ENCODE measurements at regions not wholly inside any gene's neighbourhood (a gene's known extent, or its start where the extent isn't known, plus 50 kb on each side); places are given as distances from the start of the nearest gene placed in this dataset.
"Not testable (repeated sequence)": the region's sequence is repeated elsewhere in the genome, so short reads cannot be mapped to it uniquely, and the experiment has no call there.

DNA sequence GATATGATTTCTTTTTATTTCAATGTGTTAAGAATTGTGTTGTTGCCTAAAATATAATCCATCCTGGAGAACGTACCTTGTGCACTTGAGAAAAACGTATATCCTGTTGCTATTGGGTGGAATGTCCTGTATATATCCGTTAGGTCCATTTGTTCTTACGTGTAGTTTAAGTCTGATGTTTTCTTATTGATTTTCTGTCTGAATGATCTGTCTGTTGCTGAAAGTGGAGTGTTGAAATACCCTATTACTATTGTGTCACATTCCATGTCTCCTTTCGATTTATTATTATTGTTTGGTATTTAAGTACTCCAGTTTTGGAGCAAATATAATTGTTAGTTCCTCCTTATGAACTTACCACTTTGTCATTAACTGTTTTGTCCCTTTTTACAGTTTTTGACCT, 270.6 kb downstream of the UBE2NL start:
- not testable (repeated sequence) for TF ChIP-seq ESRRA (IDR thresholded peaks at IDR 0.05; ENCODE audit: borderline replicate concordance, low read depth); ELF1 (tag; IDR thresholded peaks at IDR 0.05); CBFB (CRISPR knock-in tag; IDR thresholded peaks at IDR 0.05); EP300 (IDR thresholded peaks at IDR 0.05; ENCODE audit: low read length); PCBP1 (IDR thresholded peaks at IDR 0.05; ENCODE audit: low read depth, low read length, poor library complexity, severe bottlenecking); NR4A1 (CRISPR knock-in tag; IDR thresholded peaks at IDR 0.05); NR4A1 (tag; IDR thresholded peaks at IDR 0.05); SP1 (CRISPR knock-in tag; IDR thresholded peaks at IDR 0.05); EZH2 (IDR thresholded peaks at IDR 0.05; ENCODE audit: borderline replicate concordance, low read depth, low read length); POLR2AphosphoS5 (IDR thresholded peaks at IDR 0.05; ENCODE audit: control insufficient read depth, insufficient read depth, low read depth, low read length); GABPA (tag; conservative IDR thresholded peaks at IDR 0.05; ENCODE audit: low read depth)
- TF ChIP-seq, protein P1, sequence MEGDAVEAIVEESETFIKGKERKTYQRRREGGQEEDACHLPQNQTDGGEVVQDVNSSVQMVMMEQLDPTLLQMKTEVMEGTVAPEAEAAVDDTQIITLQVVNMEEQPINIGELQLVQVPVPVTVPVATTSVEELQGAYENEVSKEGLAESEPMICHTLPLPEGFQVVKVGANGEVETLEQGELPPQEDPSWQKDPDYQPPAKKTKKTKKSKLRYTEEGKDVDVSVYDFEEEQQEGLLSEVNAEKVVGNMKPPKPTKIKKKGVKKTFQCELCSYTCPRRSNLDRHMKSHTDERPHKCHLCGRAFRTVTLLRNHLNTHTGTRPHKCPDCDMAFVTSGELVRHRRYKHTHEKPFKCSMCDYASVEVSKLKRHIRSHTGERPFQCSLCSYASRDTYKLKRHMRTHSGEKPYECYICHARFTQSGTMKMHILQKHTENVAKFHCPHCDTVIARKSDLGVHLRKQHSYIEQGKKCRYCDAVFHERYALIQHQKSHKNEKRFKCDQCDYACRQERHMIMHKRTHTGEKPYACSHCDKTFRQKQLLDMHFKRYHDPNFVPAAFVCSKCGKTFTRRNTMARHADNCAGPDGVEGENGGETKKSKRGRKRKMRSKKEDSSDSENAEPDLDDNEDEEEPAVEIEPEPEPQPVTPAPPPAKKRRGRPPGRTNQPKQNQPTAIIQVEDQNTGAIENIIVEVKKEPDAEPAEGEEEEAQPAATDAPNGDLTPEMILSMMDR (IDR thresholded peaks at IDR 0.05 in 2 of 3, conservative IDR thresholded peaks at IDR 0.05 in 1 of 3; ENCODE audit: insufficient read depth in 2 of 3, low read depth in 1 of 3, low read length in 3 of 3), result not testable (repeated sequence)
- TF ChIP-seq, protein P2, sequence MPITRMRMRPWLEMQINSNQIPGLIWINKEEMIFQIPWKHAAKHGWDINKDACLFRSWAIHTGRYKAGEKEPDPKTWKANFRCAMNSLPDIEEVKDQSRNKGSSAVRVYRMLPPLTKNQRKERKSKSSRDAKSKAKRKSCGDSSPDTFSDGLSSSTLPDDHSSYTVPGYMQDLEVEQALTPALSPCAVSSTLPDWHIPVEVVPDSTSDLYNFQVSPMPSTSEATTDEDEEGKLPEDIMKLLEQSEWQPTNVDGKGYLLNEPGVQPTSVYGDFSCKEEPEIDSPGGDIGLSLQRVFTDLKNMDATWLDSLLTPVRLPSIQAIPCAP (CRISPR knock-in tag; IDR thresholded peaks at IDR 0.05; ENCODE audit: borderline replicate concordance), result not testable (repeated sequence)
- TF ChIP-seq, protein P3, sequence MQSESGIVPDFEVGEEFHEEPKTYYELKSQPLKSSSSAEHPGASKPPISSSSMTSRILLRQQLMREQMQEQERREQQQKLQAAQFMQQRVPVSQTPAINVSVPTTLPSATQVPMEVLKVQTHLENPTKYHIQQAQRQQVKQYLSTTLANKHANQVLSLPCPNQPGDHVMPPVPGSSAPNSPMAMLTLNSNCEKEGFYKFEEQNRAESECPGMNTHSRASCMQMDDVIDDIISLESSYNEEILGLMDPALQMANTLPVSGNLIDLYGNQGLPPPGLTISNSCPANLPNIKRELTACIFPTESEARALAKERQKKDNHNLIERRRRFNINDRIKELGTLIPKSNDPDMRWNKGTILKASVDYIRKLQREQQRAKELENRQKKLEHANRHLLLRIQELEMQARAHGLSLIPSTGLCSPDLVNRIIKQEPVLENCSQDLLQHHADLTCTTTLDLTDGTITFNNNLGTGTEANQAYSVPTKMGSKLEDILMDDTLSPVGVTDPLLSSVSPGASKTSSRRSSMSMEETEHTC (IDR thresholded peaks at IDR 0.05), result not testable (repeated sequence)
- TF ChIP-seq, protein P4, sequence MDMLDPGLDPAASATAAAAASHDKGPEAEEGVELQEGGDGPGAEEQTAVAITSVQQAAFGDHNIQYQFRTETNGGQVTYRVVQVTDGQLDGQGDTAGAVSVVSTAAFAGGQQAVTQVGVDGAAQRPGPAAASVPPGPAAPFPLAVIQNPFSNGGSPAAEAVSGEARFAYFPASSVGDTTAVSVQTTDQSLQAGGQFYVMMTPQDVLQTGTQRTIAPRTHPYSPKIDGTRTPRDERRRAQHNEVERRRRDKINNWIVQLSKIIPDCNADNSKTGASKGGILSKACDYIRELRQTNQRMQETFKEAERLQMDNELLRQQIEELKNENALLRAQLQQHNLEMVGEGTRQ (CRISPR knock-in tag; IDR thresholded peaks at IDR 0.05), result not testable (repeated sequence)
